ENCODE measurements at regions not wholly inside any gene's neighbourhood (a gene's known extent, or its start where the extent isn't known, plus 50 kb on each side); places are given as distances from the start of the nearest gene placed in this dataset.

- TF ChIP-seq, protein P1, sequence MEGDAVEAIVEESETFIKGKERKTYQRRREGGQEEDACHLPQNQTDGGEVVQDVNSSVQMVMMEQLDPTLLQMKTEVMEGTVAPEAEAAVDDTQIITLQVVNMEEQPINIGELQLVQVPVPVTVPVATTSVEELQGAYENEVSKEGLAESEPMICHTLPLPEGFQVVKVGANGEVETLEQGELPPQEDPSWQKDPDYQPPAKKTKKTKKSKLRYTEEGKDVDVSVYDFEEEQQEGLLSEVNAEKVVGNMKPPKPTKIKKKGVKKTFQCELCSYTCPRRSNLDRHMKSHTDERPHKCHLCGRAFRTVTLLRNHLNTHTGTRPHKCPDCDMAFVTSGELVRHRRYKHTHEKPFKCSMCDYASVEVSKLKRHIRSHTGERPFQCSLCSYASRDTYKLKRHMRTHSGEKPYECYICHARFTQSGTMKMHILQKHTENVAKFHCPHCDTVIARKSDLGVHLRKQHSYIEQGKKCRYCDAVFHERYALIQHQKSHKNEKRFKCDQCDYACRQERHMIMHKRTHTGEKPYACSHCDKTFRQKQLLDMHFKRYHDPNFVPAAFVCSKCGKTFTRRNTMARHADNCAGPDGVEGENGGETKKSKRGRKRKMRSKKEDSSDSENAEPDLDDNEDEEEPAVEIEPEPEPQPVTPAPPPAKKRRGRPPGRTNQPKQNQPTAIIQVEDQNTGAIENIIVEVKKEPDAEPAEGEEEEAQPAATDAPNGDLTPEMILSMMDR (IDR thresholded peaks at IDR 0.05 in 8 of 11, conservative IDR thresholded peaks at IDR 0.05 in 3 of 11), result no peak
- TF ChIP-seq POLR2A (IDR thresholded peaks at IDR 0.05), result no peak
- no peak for TF ChIP-seq POLR2AphosphoS5 (IDR thresholded peaks at IDR 0.05)
Measured at GRCh38 chr9:86753836-86754235, 193.5 kb downstream of the GAS1 start.

All from spleen (tissue), 7 donors.